ENCODE measurements at regions not wholly inside any gene's neighbourhood (a gene's known extent, or its start where the extent isn't known, plus 50 kb on each side); places are given as distances from the start of the nearest gene placed in this dataset.

- TF ChIP-seq, protein P1, sequence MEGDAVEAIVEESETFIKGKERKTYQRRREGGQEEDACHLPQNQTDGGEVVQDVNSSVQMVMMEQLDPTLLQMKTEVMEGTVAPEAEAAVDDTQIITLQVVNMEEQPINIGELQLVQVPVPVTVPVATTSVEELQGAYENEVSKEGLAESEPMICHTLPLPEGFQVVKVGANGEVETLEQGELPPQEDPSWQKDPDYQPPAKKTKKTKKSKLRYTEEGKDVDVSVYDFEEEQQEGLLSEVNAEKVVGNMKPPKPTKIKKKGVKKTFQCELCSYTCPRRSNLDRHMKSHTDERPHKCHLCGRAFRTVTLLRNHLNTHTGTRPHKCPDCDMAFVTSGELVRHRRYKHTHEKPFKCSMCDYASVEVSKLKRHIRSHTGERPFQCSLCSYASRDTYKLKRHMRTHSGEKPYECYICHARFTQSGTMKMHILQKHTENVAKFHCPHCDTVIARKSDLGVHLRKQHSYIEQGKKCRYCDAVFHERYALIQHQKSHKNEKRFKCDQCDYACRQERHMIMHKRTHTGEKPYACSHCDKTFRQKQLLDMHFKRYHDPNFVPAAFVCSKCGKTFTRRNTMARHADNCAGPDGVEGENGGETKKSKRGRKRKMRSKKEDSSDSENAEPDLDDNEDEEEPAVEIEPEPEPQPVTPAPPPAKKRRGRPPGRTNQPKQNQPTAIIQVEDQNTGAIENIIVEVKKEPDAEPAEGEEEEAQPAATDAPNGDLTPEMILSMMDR (IDR thresholded peaks at IDR 0.05) = no peak
- no peak for TF ChIP-seq POLR2A (IDR thresholded peaks at IDR 0.05)
These were observed 138.5 kb downstream of the NXPE2 start for GRCh38 chr11:114816791-114817190.

All from adrenal gland (tissue), 5 donors.